ENCODE measurements at regions not wholly inside any gene's neighbourhood (a gene's known extent, or its start where the extent isn't known, plus 50 kb on each side); places are given as distances from the start of the nearest gene placed in this dataset.

DNA sequence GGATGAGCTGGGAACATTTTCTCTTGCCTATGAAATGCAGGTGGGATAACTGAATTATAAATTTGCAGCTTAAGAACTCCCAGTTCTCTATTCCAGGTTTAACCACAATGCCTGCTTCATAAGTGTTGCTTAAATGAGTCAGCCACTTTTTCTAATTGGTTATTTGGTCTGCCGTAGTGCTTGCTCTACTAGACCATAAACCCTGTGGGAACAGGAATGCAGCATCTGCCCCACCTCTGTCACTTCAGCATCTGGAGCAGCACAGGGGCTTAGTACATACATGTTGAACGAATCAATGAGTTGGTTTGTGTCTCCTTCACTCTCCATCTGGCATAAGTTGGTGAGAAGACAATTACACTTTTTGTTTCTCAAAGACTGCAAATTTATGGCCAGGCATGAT lies 95.2 kb upstream of the PTER start:
- TF ChIP-seq, protein P1, sequence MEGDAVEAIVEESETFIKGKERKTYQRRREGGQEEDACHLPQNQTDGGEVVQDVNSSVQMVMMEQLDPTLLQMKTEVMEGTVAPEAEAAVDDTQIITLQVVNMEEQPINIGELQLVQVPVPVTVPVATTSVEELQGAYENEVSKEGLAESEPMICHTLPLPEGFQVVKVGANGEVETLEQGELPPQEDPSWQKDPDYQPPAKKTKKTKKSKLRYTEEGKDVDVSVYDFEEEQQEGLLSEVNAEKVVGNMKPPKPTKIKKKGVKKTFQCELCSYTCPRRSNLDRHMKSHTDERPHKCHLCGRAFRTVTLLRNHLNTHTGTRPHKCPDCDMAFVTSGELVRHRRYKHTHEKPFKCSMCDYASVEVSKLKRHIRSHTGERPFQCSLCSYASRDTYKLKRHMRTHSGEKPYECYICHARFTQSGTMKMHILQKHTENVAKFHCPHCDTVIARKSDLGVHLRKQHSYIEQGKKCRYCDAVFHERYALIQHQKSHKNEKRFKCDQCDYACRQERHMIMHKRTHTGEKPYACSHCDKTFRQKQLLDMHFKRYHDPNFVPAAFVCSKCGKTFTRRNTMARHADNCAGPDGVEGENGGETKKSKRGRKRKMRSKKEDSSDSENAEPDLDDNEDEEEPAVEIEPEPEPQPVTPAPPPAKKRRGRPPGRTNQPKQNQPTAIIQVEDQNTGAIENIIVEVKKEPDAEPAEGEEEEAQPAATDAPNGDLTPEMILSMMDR (IDR thresholded peaks at IDR 0.05; ENCODE audit: low read length): no peak
- no peak for TF ChIP-seq EZH2phosphoT487 (IDR thresholded peaks at IDR 0.05; ENCODE audit: low read length)
- no peak for TF ChIP-seq EZH2 (optimal IDR thresholded peaks at IDR 0.05; ENCODE audit: low read depth, low read length)
- no peaks in the 10 kb centered on the region for H3K4me1 ChIP-seq (ENCODE audit: low read length)
- H3K4me2 ChIP-seq (ENCODE audit: low read depth, low read length): no peak overlapping the region
- no peaks in the 10 kb centered on the region for H3K36me3 ChIP-seq (replicated peaks; ENCODE audit: insufficient read depth, low read length)
- H3K27ac ChIP-seq (ENCODE audit: low read length): no peak overlapping the region
- no peaks in the 10 kb centered on the region for H3K79me2 ChIP-seq (ENCODE audit: low read length)
- H3K9ac ChIP-seq (ENCODE audit: low read length): no peak overlapping the region
- H3K9me3 ChIP-seq (replicated peaks; ENCODE audit: insufficient read depth, low read length): no peaks in the 10 kb centered on the region
- H3K27me3 ChIP-seq (replicated peaks; ENCODE audit: insufficient read depth, low read length): no peaks in the 10 kb centered on the region
- no peaks in the 10 kb centered on the region for H3K9me2 ChIP-seq (replicated peaks; ENCODE audit: insufficient read depth, low read length)
- no peak for DNase-seq
- H3F3A ChIP-seq (ENCODE audit: insufficient read depth, low read length): no peaks in the 10 kb centered on the region
- H2AFZ ChIP-seq (ENCODE audit: low read length): no peak overlapping the region
- no peak overlapping the region for H3K4me3 ChIP-seq (ENCODE audit: low read length)
- no peaks in the 10 kb centered on the region for H4K20me1 ChIP-seq (ENCODE audit: insufficient read depth, low read length)

DNA sequence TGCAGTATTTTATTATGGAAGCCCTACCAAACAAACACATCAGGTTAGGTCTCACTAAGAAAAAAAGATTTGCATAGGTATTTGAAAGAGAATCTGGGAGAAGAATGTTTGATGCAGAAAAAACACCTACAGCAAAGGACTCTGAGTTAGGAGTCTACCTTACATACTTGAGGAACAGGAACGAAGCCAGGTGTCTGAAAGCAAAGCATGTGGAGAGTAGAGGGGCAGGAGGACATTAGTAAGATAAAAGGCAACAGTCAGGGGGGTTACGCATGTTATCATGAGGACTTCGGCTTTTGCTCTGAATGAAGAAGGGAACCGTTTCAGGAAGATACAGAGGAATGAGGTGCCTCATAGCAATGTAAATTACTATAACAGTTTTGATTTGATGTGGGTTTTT lies 87.9 kb upstream of the PTER start:
- Histone ChIP-seq H3K4me1 (ENCODE audit: low read length) (no peaks in the 10 kb centered on the region), H3K79me2 (ENCODE audit: low read length) (no peaks in the 10 kb centered on the region), H4K20me1 (ENCODE audit: insufficient read depth, low read length) (no peaks in the 10 kb centered on the region), H3K4me3 (ENCODE audit: low read length) (no peak overlapping the region), H3F3A (ENCODE audit: insufficient read depth, low read length) (no peaks in the 10 kb centered on the region), H3K27ac (ENCODE audit: low read length) (no peak overlapping the region), H3K4me2 (ENCODE audit: low read depth, low read length) (no peak overlapping the region), H3K27me3 (replicated peaks; ENCODE audit: insufficient read depth, low read length) (no peaks in the 10 kb centered on the region), H3K9me3 (replicated peaks; ENCODE audit: insufficient read depth, low read length) (no peaks in the 10 kb centered on the region), H2AFZ (ENCODE audit: low read length) (no peak overlapping the region), H3K36me3 (replicated peaks; ENCODE audit: insufficient read depth, low read length) (no peaks in the 10 kb centered on the region), H3K9ac (ENCODE audit: low read length) (no peak overlapping the region), H3K9me2 (replicated peaks; ENCODE audit: insufficient read depth, low read length) (no peaks in the 10 kb centered on the region)
- TF ChIP-seq, protein P1 (IDR thresholded peaks at IDR 0.05; ENCODE audit: low read length): no peak
- no peak for TF ChIP-seq EZH2 (optimal IDR thresholded peaks at IDR 0.05; ENCODE audit: low read depth, low read length)
- TF ChIP-seq EZH2phosphoT487 (IDR thresholded peaks at IDR 0.05; ENCODE audit: low read length): no peak
- DNase-seq: no peak

DNA sequence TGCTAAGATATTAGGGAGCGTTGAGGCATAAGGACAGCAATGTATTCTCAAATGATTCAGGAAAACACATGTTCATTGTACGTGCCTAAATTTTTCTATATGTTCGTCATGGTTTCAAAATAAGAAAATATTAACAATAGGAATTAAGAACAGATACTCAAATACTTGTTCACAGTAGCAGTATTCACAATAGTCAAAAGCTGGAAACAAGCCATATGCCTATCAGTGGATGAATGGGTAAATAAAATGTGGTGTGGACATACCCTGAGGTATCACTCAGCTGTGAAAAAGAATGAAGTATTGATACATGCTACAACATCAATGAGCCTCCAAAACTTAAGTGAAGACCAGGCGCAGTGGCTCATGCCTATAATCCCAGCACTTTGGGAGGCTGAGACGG lies 84.7 kb upstream of the PTER start:
- Histone ChIP-seq H3K9ac (ENCODE audit: low read length) (no peak overlapping the region), H3K36me3 (replicated peaks; ENCODE audit: insufficient read depth, low read length) (no peaks in the 10 kb centered on the region), H2AFZ (ENCODE audit: low read length) (no peak overlapping the region), H3K79me2 (ENCODE audit: low read length) (no peaks in the 10 kb centered on the region), H3K9me3 (replicated peaks; ENCODE audit: insufficient read depth, low read length) (no peaks in the 10 kb centered on the region), H3F3A (ENCODE audit: insufficient read depth, low read length) (no peaks in the 10 kb centered on the region), H3K9me2 (replicated peaks; ENCODE audit: insufficient read depth, low read length) (no peaks in the 10 kb centered on the region), H4K20me1 (ENCODE audit: insufficient read depth, low read length) (no peaks in the 10 kb centered on the region), H3K27ac (ENCODE audit: low read length) (no peak overlapping the region), H3K4me3 (ENCODE audit: low read length) (no peak overlapping the region), H3K27me3 (replicated peaks; ENCODE audit: insufficient read depth, low read length) (no peaks in the 10 kb centered on the region), H3K4me2 (ENCODE audit: low read depth, low read length) (no peak overlapping the region), H3K4me1 (ENCODE audit: low read length) (no peaks in the 10 kb centered on the region)
- TF ChIP-seq, protein P1 (IDR thresholded peaks at IDR 0.05; ENCODE audit: low read length): no peak
- TF ChIP-seq EZH2phosphoT487 (IDR thresholded peaks at IDR 0.05; ENCODE audit: low read length) (no peak), EZH2 (optimal IDR thresholded peaks at IDR 0.05; ENCODE audit: low read depth, low read length) (no peak)
- DNase-seq: no peak
